HUES64 (cell line): ENCODE measurements at regions not wholly inside any gene's neighbourhood (a gene's known extent, or its start where the extent isn't known, plus 50 kb on each side); places are given as distances from the start of the nearest gene placed in this dataset.

Experiments
- H3K27ac ChIP-seq: 2 replicates; pipeline ENCODE4 v1.7.0; 2013; ENCODE audit warnings: low read depth, low read length, inconsistent platforms
- H3K27me3 ChIP-seq: 2 replicates; pipeline ENCODE4 v1.6.1; 2013; ENCODE audit warnings: mild to moderate bottlenecking, low read length; ENCODE audit not compliant: insufficient read depth
- H3K36me3 ChIP-seq: 2 replicates; pipeline ENCODE4 v1.6.1; 2013; ENCODE audit warnings: mild to moderate bottlenecking, low read length; ENCODE audit not compliant: insufficient read depth
- H3K4me1 ChIP-seq: 2 replicates; pipeline ENCODE4 v1.6.1; 2013; ENCODE audit warnings: mild to moderate bottlenecking, low read length, moderate library complexity; ENCODE audit not compliant: insufficient read depth
- H3K4me3 ChIP-seq: 2 replicates; pipeline ENCODE4 v1.5.1; 2013; ENCODE audit warnings: mild to moderate bottlenecking, low read length, moderate library complexity
- H3K9ac ChIP-seq: 2 replicates; pipeline ENCODE4 v1.6.1; 2013; ENCODE audit warnings: mild to moderate bottlenecking, low read depth, low read length
- H3K9me3 ChIP-seq: 2 replicates; pipeline ENCODE4 v1.6.1; 2013; ENCODE audit warnings: low read depth, low read length; ENCODE audit not compliant: insufficient read depth
- WGBS: fragments of 150-250, 120-280 bp; methylation state at CpG from one replicate; pipeline ENCODE4 v1.1.7; 2013; ENCODE audit warnings: missing lambda C conversion rate; 5-methylcytosine and 5-hydroxymethylcytosine counted together

- Histone ChIP-seq H3K27me3 (no peaks in the 10 kb centered on the region), H3K4me1 (no peaks in the 10 kb centered on the region), H3K9ac (no peak overlapping the region), H3K27ac (no peak overlapping the region), H3K36me3 (no peaks in the 10 kb centered on the region), H3K4me3 (no peak overlapping the region), H3K9me3 (no peaks in the 10 kb centered on the region)
- WGBS: 77% methylated on average over 2 of the region's 2 CpGs
These were observed 279.3 kb upstream of the TCF21 start for GRCh38 chr6:133609415-133610226.

DNA sequence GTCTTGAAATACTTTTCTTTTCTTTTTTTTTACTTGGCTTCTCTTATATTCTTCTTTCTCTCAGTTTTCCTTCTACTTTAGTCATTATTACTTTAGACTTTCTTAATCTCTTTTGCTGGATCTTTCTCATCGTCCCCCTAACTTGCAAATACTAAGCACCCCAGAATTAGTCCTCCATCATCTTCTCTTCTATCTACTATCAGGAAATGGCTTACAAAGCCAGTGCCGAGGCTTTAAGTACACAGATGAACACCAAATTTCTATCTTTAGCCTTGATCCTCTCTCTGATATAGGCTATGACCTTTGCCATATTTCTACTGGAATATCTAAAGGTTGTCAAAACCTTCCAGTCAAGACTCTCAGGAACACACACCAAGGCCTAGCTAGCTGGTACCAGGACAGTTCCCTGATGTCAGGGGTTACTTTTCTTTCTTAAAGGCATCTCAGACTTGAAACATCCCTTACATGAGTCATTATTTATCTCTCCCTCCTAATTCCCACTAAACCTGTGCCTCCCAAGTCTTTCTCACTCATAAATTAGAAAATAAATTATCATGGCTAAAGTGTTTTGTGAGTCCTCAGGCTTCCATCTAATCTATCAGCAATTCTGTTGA, 278.6 kb upstream of the TCF21 start:
- no peak overlapping the region for H3K27ac ChIP-seq
- WGBS: 92% methylated on average over 2 of the region's 2 CpGs
- no peaks in the 10 kb centered on the region for H3K36me3 ChIP-seq
- peaks cover 3% of the 10 kb centered on the region; the same call in 1 of the 2 replicates for H3K4me1 ChIP-seq
- H3K27me3 ChIP-seq: no peaks in the 10 kb centered on the region
- no peak overlapping the region for H3K9ac ChIP-seq
- no peaks in the 10 kb centered on the region for H3K9me3 ChIP-seq
- no peak overlapping the region for H3K4me3 ChIP-seq

DNA sequence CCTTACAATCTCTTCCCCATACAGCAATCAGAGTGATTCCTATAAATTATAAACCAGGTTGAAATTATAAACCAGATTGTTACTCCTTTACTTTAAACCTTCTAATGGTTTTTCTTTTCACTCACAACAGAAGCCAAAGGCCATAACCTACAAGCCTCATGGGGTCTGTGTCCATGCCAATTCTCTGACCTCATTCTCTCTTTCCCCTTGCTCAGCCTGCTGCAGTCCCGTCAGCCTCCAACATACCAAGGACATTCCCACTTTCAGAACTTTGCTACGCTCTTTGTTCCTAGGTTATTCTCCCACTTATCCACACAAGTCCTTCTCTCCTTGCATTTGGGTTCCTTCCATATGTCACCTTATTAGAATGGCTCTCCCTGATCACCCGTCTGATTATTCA, 277.9 kb upstream of the TCF21 start:
- Histone ChIP-seq H3K4me3 (no peak overlapping the region), H3K9me3 (no peaks in the 10 kb centered on the region), H3K9ac (no peak overlapping the region), H3K4me1 (peaks cover 8% of the 10 kb centered on the region), H3K36me3 (no peaks in the 10 kb centered on the region), H3K27me3 (no peaks in the 10 kb centered on the region), H3K27ac (no peak overlapping the region)
- 93% methylated on average over 3 of the region's 3 CpGs for WGBS

GRCh38 chr6:133612459-133612858, 276.5 kb upstream of the TCF21 start:
- Histone ChIP-seq H3K36me3 (no peaks in the 10 kb centered on the region), H3K4me1 (peaks cover 8% of the 10 kb centered on the region), H3K27ac (no peak overlapping the region), H3K4me3 (no peak overlapping the region), H3K9me3 (no peaks in the 10 kb centered on the region), H3K9ac (no peak overlapping the region), H3K27me3 (no peaks in the 10 kb centered on the region)

DNA sequence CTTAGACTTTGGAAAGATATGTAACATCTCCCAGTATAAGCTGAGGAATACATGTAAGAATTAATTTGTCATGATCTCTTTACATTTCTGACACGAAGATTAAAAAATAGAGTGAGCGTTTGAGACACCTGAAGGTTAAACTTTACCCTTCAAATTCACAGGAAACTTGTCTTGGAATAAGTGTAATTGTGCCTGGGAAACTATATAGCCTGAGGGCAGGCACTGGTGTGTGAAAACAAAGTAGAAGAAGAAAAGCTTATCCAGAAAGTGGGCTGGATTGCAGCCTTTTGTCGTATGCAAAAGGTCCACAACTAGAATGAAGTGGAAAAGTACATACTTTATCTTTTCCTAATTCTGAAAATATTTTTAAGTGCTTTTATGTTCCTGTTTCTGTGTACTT, 275.7 kb upstream of the TCF21 start:
- Histone ChIP-seq H3K4me3 (no peak overlapping the region), H3K27me3 (no peaks in the 10 kb centered on the region), H3K9ac (no peak overlapping the region), H3K4me1 (peaks cover 8% of the 10 kb centered on the region), H3K36me3 (no peaks in the 10 kb centered on the region), H3K27ac (no peak overlapping the region), H3K9me3 (no peaks in the 10 kb centered on the region)
- WGBS: 81% methylated on average over 2 of the region's 3 CpGs

GRCh38 chr6:133621751-133622150, 267.2 kb upstream of the TCF21 start:
- H3K4me1 ChIP-seq: no peaks in the 10 kb centered on the region
- no peaks in the 10 kb centered on the region for H3K27me3 ChIP-seq
- no peaks in the 10 kb centered on the region for H3K36me3 ChIP-seq
- no peak overlapping the region for H3K27ac ChIP-seq
- H3K9me3 ChIP-seq: no peaks in the 10 kb centered on the region
- H3K4me3 ChIP-seq: no peak overlapping the region
- no peak overlapping the region for H3K9ac ChIP-seq

DNA sequence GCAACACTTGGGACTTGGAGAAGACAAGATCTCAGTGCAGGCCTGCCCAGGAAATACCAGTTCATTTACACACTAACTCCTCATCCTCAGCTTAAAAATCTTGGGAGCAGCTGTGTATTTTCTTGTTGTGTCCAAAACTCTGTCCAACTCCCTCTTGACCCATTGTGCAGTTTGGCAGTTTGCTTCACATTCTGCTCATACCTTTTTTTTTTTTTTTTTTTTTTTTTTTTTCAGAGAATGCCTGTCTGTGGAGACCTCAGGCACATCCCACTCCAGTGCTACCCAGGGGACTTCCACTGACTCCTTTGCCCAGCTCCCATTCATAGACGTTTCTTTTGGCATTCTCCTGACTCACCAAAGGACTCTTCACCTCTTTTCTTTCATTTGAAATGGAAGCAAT, 265.8 kb upstream of the TCF21 start:
- Histone ChIP-seq H3K4me3 (no peak overlapping the region), H3K4me1 (no peaks in the 10 kb centered on the region), H3K9ac (no peak overlapping the region), H3K36me3 (no peaks in the 10 kb centered on the region), H3K9me3 (no peaks in the 10 kb centered on the region), H3K27me3 (no peaks in the 10 kb centered on the region), H3K27ac (no peak overlapping the region)
- WGBS: 36% methylated on average over 1 of the region's 1 CpG

- Histone ChIP-seq H3K27me3 (no peaks in the 10 kb centered on the region), H3K4me1 (no peaks in the 10 kb centered on the region), H3K9ac (no peak overlapping the region), H3K9me3 (no peaks in the 10 kb centered on the region), H3K36me3 (no peaks in the 10 kb centered on the region), H3K4me3 (no peak overlapping the region), H3K27ac (no peak overlapping the region)
- WGBS: no CpG with 5 or more reads among the region's 2 CpGs
These were observed 265.3 kb upstream of the TCF21 start for GRCh38 chr6:133623621-133624020.

DNA sequence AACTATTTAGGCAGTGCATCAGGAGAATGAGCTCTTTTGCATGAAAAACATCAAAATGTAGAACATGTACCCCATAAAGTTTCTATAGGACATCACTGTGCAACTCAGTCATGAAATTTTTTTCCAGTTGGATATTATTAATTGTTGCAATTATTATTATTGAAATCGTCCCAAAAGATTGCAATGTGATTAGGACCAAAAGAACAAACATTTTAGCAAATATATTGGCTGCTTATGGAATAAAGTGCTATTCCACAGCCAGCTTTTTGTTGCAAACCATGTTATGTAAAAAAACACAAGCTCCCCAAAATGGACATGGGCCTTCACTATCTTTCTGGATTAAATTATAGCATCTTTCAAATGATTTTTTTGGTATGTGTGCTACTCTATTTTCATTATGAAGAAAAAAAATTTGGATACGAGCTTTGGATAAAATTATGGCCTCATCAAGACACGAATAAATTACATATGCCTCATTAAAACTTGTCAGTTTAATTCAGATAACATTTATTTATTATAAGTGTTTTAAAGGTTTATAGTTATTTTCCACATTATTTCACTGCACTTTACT, 262.7 kb upstream of the TCF21 start:
- H3K9me3 ChIP-seq: no peaks in the 10 kb centered on the region
- no peak overlapping the region for H3K9ac ChIP-seq
- 100% methylated on average over 1 of the region's 3 CpGs for WGBS
- no peak overlapping the region for H3K4me3 ChIP-seq
- no peaks in the 10 kb centered on the region for H3K36me3 ChIP-seq
- H3K27me3 ChIP-seq: no peaks in the 10 kb centered on the region
- H3K4me1 ChIP-seq: no peaks in the 10 kb centered on the region
- no peak overlapping the region for H3K27ac ChIP-seq

GRCh38 chr6:133629970-133630369, 258.9 kb upstream of the TCF21 start:
- Histone ChIP-seq H3K27ac (no peak overlapping the region), H3K4me1 (peaks cover 5% of the 10 kb centered on the region; the same call in 1 of the 2 replicates), H3K9ac (no peak overlapping the region), H3K4me3 (no peak overlapping the region), H3K36me3 (no peaks in the 10 kb centered on the region), H3K27me3 (no peaks in the 10 kb centered on the region), H3K9me3 (no peaks in the 10 kb centered on the region)

- Histone ChIP-seq H3K4me1 (peaks cover 5% of the 10 kb centered on the region; the same call in 1 of the 2 replicates), H3K4me3 (no peak overlapping the region), H3K27ac (no peak overlapping the region), H3K9ac (no peak overlapping the region), H3K27me3 (no peaks in the 10 kb centered on the region), H3K36me3 (no peaks in the 10 kb centered on the region), H3K9me3 (no peaks in the 10 kb centered on the region)
- WGBS: 96% methylated on average over 2 of the region's 2 CpGs
These were observed 258.3 kb upstream of the TCF21 start for GRCh38 chr6:133630651-133631050.
